H1 (cell line): ENCODE measurements at regions not wholly inside any gene's neighbourhood (a gene's known extent, or its start where the extent isn't known, plus 50 kb on each side); places are given as distances from the start of the nearest gene placed in this dataset.

Source experiments
- CBX8 ChIP-seq: fragments of 300-800, 300-1000 bp; sonication (generic); IDR thresholded peaks from 2 replicates; pipeline ENCODE4 v1.7.1; 2016; ENCODE audit warnings: low read depth, low read length, borderline replicate concordance
- GTF2F1 ChIP-seq: IDR thresholded peaks from 2 replicates; pipeline ENCODE4 v1.6.1; 2012; ENCODE audit warnings: low read depth, low read length, improper control_type of control experiment, borderline replicate concordance
- JUN ChIP-seq: IDR thresholded peaks from 2 replicates; pipeline ENCODE4 v1.6.1; 2011; ENCODE audit warnings: low read depth, mild to moderate bottlenecking, improper control_type of control experiment, low read length
- SIN3A ChIP-seq, 2 experiments: IDR thresholded peaks in 1 of 2; conservative IDR thresholded peaks in 1 of 2; 2 replicates each; pipeline ENCODE4 v1.6.1; 2011 to 2012; ENCODE audit warnings: low read length in 2 of 2, improper control_type of control experiment in 1 of 2, low read depth in 1 of 2, mild to moderate bottlenecking in 1 of 2
- TF ChIP-seq, protein P1 (sequence below), 3 experiments: IDR thresholded peaks; 1 replicate in 2 of 3; 2 replicates in 1 of 3; pipeline versions ENCODE4 v1.5.1 to v1.6.1; 2011; ENCODE audit warnings: low read length in 3 of 3, mild to moderate bottlenecking in 3 of 3, inconsistent platforms in 2 of 3, low read depth in 1 of 3, moderate library complexity in 1 of 3; ENCODE audit not compliant: insufficient read depth in 1 of 3; ENCODE audit errors: control extremely low read depth in 1 of 3

DNA sequence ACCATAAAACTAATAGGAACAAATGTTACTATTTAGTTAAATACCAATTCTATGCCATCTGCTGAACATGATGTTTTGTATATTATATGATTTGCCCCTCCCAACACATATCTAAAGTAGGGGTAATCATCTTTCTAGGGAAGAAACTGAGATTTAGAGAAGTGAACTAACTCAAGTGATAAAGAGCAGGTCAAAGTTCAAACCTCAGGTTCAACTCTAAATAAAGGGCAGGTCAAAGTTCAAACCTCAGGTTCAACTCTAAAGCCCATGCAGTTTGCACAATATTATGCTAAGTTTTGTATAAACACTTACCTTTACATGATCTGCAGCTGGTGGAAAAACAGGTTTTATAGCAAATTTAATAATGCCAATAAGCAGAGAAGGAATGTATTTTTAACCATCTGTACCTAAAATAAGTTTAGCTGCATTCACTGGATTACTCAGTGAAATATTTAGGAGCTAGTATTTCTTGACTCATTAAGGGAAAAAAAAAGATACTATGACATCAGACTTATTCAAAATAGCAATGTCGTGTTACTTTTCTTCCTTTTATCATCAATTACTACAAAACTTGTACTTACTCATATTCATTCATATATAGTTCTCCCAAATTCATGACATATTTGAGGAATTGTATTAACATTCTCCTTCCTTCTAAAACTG, 1194.3 kb upstream of the CELF2 start (continued):
- no peak for TF ChIP-seq CBX8
- no peak for TF ChIP-seq SIN3A (conservative IDR thresholded peaks at IDR 0.05 in 1 of 2, IDR thresholded peaks at IDR 0.05 in 1 of 2; ENCODE audit: low read depth in 1 of 2, low read length in 2 of 2)
- TF ChIP-seq JUN: no peak
- TF ChIP-seq, protein P1, sequence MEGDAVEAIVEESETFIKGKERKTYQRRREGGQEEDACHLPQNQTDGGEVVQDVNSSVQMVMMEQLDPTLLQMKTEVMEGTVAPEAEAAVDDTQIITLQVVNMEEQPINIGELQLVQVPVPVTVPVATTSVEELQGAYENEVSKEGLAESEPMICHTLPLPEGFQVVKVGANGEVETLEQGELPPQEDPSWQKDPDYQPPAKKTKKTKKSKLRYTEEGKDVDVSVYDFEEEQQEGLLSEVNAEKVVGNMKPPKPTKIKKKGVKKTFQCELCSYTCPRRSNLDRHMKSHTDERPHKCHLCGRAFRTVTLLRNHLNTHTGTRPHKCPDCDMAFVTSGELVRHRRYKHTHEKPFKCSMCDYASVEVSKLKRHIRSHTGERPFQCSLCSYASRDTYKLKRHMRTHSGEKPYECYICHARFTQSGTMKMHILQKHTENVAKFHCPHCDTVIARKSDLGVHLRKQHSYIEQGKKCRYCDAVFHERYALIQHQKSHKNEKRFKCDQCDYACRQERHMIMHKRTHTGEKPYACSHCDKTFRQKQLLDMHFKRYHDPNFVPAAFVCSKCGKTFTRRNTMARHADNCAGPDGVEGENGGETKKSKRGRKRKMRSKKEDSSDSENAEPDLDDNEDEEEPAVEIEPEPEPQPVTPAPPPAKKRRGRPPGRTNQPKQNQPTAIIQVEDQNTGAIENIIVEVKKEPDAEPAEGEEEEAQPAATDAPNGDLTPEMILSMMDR (IDR thresholded peaks at IDR 0.05; ENCODE audit: control extremely low read depth in 1 of 3, insufficient read depth in 1 of 3, low read depth in 1 of 3, low read length in 3 of 3): no peak
- no peak for TF ChIP-seq GTF2F1
